Kidney epithelial cell (primary cell): ENCODE measurements at regions not wholly inside any gene's neighbourhood (a gene's known extent, or its start where the extent isn't known, plus 50 kb on each side); places are given as distances from the start of the nearest gene placed in this dataset.

ENCODE experiments used
- DNase-seq: peaks from one replicate; pipeline ENCODE4 v3.0.0-alpha.2; 2010; ENCODE audit warnings: low read depth
- H3K27me3 ChIP-seq: 2 replicates; pipeline ENCODE4 v1.6.0; 2011; ENCODE audit warnings: low read length; ENCODE audit not compliant: control insufficient read depth, insufficient read depth
- H3K36me3 ChIP-seq: 2 replicates; pipeline ENCODE4 v1.5.1; 2011; ENCODE audit warnings: low read length; ENCODE audit not compliant: control insufficient read depth, insufficient read depth
- H3K4me3 ChIP-seq: 2 replicates; pipeline ENCODE4 v1.5.1; 2011; ENCODE audit warnings: low read depth, mild to moderate bottlenecking, control low read depth, low read length
- CTCF ChIP-seq: IDR thresholded peaks from 2 replicates; pipeline ENCODE4 v1.5.1; 2011; ENCODE audit warnings: mild to moderate bottlenecking, moderate library complexity, low read length, control low read depth, inconsistent platforms; ENCODE audit not compliant: insufficient read depth, poor library complexity, severe bottlenecking

GRCh38 chr2:37529830-37530415 is 141.5 kb downstream of the CDC42EP3 start:
- no peak for DNase-seq
- TF ChIP-seq CTCF: no peak
- H3K27me3 ChIP-seq: no peaks in the 10 kb centered on the region
- no peaks in the 10 kb centered on the region for H3K36me3 ChIP-seq
- no peak overlapping the region for H3K4me3 ChIP-seq

- no peak for TF ChIP-seq CTCF
- no peak overlapping the region for H3K4me3 ChIP-seq
- H3K27me3 ChIP-seq: no peaks in the 10 kb centered on the region
- no peak for DNase-seq
- no peaks in the 10 kb centered on the region for H3K36me3 ChIP-seq
Measured at GRCh38 chr2:37532503-37532902, 138.9 kb downstream of the CDC42EP3 start.

- Histone ChIP-seq H3K36me3 (no peaks in the 10 kb centered on the region), H3K27me3 (no peaks in the 10 kb centered on the region), H3K4me3 (no peak overlapping the region)
- DNase-seq: no peak
- no peak for TF ChIP-seq CTCF
Measured at GRCh38 chr2:37537316-37537715, 134.1 kb downstream of the CDC42EP3 start.

- no peak overlapping the region for H3K4me3 ChIP-seq
- no peaks in the 10 kb centered on the region for H3K36me3 ChIP-seq
- H3K27me3 ChIP-seq: no peaks in the 10 kb centered on the region
- no peak for TF ChIP-seq CTCF
- DNase-seq: no peak
Measured at GRCh38 chr2:37541516-37541915, 129.9 kb downstream of the CDC42EP3 start.

GRCh38 chr2:37543999-37544557 is 127.4 kb downstream of the CDC42EP3 start:
- Histone ChIP-seq H3K27me3 (no peaks in the 10 kb centered on the region), H3K36me3 (no peaks in the 10 kb centered on the region), H3K4me3 (no peak overlapping the region)
- no peak for DNase-seq
- no peak for TF ChIP-seq CTCF

GRCh38 chr2:37544591-37545031 is 126.8 kb downstream of the CDC42EP3 start:
- no peak for DNase-seq
- Histone ChIP-seq H3K27me3 (no peaks in the 10 kb centered on the region), H3K36me3 (no peaks in the 10 kb centered on the region), H3K4me3 (no peak overlapping the region)
- TF ChIP-seq CTCF: no peak
